Epithelial cell of esophagus (primary cell): ENCODE measurements at regions not wholly inside any gene's neighbourhood (a gene's known extent, or its start where the extent isn't known, plus 50 kb on each side); places are given as distances from the start of the nearest gene placed in this dataset.
A peak's percentile ranks its signal among the peaks of the same experiment; 100 is the strongest.

Experiments used
- DNase-seq: peaks from one replicate; pipeline ENCODE4 v3.0.0; 2010; ENCODE audit warnings: low read depth
- H3K4me3 ChIP-seq: 2 replicates; pipeline ENCODE4 v1.5.1; 2011; ENCODE audit warnings: mild to moderate bottlenecking, low read length, control low read depth
- TF ChIP-seq, protein P1 (sequence below): IDR thresholded peaks from 2 replicates; pipeline ENCODE4 v1.5.1; 2011; ENCODE audit warnings: low read depth, mild to moderate bottlenecking, low read length, control low read depth, inconsistent platforms; ENCODE audit not compliant: insufficient read depth; ENCODE audit errors: missing control alignments

DNA sequence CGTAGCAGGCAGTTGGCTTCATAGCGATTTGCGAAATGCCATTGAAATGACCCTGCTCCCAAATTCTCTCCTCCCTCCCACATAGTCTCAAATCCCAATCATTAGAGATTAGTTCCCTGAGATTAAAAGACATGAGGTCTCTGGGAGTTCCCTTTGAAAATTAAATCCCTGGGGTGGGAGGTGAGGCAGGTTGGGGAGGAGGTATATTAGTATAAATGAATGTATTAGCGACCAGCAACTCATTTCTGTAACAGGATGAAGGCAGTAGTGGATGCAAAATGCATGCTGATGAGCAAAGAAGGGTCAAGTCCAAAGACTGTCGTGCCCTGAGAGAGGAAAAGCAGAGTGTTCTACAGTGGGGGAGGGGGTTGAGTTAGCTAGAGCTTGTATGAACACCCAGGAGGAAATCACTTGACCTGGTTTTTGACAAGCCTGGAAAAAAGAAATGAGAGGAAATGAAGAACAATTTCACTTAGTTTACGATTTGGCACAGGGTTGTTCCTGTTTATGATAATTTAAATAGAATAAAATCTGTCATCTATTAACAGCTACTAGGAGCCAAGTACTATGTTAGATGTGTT, 79.6 kb upstream of the MTPN start:
- no peak overlapping the region for H3K4me3 ChIP-seq
- TF ChIP-seq, protein P1, sequence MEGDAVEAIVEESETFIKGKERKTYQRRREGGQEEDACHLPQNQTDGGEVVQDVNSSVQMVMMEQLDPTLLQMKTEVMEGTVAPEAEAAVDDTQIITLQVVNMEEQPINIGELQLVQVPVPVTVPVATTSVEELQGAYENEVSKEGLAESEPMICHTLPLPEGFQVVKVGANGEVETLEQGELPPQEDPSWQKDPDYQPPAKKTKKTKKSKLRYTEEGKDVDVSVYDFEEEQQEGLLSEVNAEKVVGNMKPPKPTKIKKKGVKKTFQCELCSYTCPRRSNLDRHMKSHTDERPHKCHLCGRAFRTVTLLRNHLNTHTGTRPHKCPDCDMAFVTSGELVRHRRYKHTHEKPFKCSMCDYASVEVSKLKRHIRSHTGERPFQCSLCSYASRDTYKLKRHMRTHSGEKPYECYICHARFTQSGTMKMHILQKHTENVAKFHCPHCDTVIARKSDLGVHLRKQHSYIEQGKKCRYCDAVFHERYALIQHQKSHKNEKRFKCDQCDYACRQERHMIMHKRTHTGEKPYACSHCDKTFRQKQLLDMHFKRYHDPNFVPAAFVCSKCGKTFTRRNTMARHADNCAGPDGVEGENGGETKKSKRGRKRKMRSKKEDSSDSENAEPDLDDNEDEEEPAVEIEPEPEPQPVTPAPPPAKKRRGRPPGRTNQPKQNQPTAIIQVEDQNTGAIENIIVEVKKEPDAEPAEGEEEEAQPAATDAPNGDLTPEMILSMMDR: no peak
- DNase-seq: no peak

DNA sequence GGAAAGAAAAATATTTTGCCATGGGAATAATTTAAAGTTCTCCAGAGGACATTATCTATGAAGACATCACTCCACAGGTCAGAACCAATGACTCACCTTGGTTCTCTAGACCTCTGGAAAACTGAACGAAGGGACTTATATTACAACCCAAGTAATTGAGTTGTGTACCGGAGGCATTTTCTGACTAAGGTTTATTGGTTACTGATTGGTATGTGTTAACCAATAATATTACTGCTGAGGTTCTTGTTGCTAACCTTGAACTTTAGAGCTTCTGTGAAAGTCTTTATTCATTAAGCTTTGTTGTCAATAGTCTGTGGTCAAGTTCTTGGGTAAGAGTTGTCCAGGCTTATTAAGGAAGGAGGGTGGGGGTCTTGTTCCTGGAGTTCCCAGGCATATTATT, 78.1 kb upstream of the MTPN start:
- TF ChIP-seq, protein P1: no peak
- DNase-seq: no peak
- H3K4me3 ChIP-seq: no peak overlapping the region

DNA sequence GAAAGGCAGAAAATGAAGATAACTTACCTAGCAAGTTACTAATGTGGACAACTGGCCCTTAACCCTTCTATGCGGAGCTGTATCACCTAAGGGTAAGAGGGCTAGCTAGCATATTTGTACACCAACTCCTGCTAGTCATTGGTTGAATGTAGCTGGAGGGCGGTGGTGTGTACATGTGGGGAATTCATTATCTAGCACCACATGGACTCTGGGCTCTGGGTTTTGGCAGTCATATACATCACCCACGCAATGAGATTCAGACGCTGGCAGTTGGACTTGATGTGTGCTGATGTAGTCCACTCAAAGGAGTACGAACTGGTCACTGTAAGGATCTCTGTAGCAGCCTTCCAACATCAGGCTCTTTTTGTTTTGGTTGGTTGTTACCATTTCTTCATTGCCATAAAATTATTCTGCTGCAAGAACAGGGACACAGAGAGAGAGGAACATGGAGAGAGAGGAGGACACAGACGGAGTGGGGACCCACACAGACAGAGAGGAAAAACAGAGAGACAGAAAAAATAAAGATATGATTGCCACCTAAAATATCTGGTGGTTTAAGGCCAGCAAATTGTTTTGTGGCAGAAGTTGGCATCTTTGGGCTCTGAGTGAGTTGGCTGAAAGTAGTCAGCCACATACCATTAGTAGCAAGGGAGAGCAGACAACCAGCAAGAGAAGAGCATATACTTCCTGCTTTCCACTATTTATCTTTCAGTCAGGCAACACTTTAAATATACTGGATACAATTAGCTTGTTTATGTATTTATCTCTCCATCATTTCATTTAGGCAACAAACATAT, 76.7 kb upstream of the MTPN start:
- no peak overlapping the region for H3K4me3 ChIP-seq
- TF ChIP-seq, protein P1: no peak
- DNase-seq: no peak

DNA sequence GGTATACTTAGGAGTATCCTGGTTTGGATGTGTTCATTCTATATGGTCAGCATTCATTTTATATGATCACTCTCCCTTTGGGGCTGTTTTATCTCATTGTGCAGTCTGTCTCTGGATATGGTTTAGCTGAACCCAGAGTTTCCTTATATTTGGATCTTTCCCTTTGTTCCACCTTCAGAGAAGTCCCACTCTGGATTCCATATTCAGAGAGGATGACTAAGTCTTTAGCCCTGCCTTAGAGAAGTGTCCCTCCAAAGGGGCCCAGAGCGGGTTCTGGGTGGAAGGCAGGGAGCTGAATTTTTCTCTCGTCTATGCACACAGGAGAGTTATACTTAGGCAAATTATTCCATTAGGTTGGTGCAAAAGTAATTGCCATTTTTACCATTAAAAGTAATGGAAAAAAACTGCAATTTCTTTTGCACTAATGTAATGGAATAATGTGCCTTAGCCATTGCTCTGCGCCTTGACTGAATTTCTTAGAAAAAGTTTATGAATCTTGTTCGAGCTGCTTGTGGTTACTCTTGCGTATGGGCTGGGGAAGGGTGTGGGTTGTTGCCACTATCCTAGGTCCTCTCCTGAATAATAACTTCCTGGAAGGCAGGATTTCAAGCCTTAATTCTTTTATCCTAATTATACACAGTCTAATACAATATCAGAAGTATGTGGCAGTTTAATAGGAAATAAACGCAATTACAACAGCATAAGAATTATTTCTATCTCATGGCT, 74.2 kb upstream of the MTPN start:
- no peak overlapping the region for H3K4me3 ChIP-seq
- TF ChIP-seq, protein P1: no peak
- DNase-seq: no peak

DNA sequence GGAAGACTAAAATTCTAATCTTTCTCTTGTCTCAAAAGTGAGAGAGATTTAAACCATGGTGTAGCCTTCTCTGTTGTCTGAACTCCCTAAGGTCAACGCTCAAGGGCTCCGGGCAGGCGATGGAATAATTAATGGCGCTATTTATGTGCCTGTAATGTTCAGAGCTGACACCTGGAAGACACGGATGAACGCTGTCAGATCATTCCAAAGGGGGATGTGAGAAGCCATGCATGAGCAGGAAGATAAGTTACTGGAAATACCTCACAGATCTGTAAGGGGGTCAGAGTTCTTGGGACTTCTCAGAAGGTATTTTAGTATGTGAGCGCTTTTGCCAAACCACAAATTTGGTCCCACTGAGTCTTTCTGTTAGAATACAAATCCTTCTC, 73.3 kb upstream of the MTPN start:
- H3K4me3 ChIP-seq: no peak overlapping the region
- TF ChIP-seq, protein P1: no peak
- no peak for DNase-seq

DNA sequence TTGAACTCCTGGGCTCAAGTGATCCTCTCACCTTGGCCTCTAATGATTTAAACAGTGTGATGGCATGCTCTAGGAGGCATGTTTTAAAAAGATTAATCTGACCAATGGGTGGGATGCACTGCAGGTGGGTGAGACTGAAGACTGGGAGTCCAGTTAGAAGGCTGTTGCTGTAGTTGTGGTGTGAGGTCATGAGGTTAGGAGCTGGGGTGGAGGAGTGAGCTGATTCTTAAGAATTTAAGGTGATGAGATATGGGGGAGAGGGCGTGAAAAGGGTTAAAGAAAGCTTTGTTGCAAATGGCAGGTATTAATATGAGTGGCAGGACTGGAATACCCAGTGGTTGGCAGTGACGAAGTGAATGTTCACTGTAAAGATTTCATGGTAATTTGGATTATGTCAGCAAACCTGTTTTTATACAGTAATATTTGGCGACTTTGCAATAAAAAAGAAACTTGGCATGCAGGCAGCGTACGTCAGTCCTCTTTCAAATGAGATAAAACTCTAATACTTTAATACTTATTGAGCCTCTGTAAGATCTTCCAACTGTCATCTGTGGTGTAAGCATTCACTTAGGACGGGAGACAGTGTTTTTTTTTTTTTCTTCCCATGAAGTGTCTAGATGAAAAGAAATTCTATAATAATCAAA, 72.8 kb upstream of the MTPN start:
- DNase-seq: peak; percentile 7
- H3K4me3 ChIP-seq: no peak overlapping the region
- TF ChIP-seq, protein P1: no peak
